HepG2 (cell line): ENCODE measurements at regions not wholly inside any gene's neighbourhood (a gene's known extent, or its start where the extent isn't known, plus 50 kb on each side); places are given as distances from the start of the nearest gene placed in this dataset.

Experiments
- BHLHE40 ChIP-seq: IDR thresholded peaks from 2 replicates; pipeline ENCODE4 v1.6.1; 2011; ENCODE audit warnings: low read length, improper control_type of control experiment
- HHEX ChIP-seq: IDR thresholded peaks from 2 replicates; pipeline ENCODE4 v1.6.1; 2016; ENCODE audit warnings: control low read depth
- MED1 ChIP-seq: sonication (generic); formaldehyde crosslinking; IDR thresholded peaks from 2 replicates; pipeline ENCODE4 v1.4.0; 2020; ENCODE audit warnings: missing genetic modification reagents
- ZNF160 ChIP-seq: sonication (generic); formaldehyde crosslinking; IDR thresholded peaks from 2 replicates; pipeline ENCODE4 v1.8.0; 2022; ENCODE audit warnings: mild to moderate bottlenecking, inconsistent platforms, missing genetic modification reagents
- ZNF747 ChIP-seq: sonication (generic); formaldehyde crosslinking; IDR thresholded peaks from 2 replicates; pipeline ENCODE4 v1.8.1; 2023; ENCODE audit warnings: missing genetic modification reagents, mild to moderate bottlenecking, borderline replicate concordance
- TF ChIP-seq, protein P1 (sequence below), 2 experiments: sonication (generic) in 1 of 2; formaldehyde crosslinking in 1 of 2; IDR thresholded peaks; 2 replicates each; pipeline versions ENCODE4 v1.5.1 to v1.6.1; 2011 to 2020; ENCODE audit warnings: borderline replicate concordance in 1 of 2, low read depth in 1 of 2, low read length in 1 of 2, mild to moderate bottlenecking in 1 of 2, missing genetic modification reagents in 1 of 2, moderate library complexity in 1 of 2

DNA sequence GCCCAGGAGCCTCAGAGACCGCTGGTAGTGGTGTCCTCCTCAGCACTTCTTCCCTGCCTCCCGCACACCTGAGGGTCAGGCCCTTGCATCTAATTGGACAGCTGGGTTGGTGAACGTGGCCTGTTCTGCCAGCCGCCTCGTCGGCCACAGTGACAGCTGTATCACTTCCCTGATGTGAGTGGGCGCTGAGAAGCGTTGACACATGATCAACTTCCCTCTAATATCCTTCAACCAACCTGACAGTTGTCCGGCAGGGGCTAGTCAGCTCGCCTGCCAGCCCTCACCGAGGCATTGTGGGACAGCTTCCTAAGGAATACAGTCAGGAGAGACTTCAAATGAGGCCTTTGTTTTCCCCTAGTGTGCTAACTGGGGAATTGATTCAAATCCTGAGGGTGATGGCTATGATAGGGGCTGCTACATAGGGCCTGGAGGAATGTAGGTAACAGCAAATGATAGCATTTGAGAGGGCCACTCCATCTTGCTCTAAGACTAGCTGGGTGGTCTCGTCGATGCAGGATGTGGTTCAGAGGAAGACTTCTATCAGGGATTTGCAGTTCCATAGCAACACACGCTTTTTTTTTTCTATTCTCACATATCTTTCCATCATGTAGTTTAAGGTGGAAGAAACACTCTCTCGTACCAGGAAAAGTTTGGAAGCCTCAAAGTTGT is 230.8 kb downstream of the TSHZ3 start:
- TF ChIP-seq HHEX (CRISPR knock-in tag) = no peak
- no peak for TF ChIP-seq BHLHE40
- TF ChIP-seq MED1 (CRISPR knock-in tag) = no peak
- TF ChIP-seq ZNF160 (CRISPR knock-in tag) = no peak
- TF ChIP-seq, protein P1, sequence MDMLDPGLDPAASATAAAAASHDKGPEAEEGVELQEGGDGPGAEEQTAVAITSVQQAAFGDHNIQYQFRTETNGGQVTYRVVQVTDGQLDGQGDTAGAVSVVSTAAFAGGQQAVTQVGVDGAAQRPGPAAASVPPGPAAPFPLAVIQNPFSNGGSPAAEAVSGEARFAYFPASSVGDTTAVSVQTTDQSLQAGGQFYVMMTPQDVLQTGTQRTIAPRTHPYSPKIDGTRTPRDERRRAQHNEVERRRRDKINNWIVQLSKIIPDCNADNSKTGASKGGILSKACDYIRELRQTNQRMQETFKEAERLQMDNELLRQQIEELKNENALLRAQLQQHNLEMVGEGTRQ (IDR thresholded peaks at IDR 0.05; ENCODE audit: low read depth, low read length) = no peak
- TF ChIP-seq, protein P1 (CRISPR knock-in tag; IDR thresholded peaks at IDR 0.05; ENCODE audit: borderline replicate concordance) = no peak
- no peak for TF ChIP-seq ZNF747 (CRISPR knock-in tag)
